DMS114 treated with DMSO at 0.1 percent for 48 hours (cell line): ENCODE measurements at regions not wholly inside any gene's neighbourhood (a gene's known extent, or its start where the extent isn't known, plus 50 kb on each side); places are given as distances from the start of the nearest gene placed in this dataset.
"Not testable (repeated sequence)": the region's sequence is repeated elsewhere in the genome, so short reads cannot be mapped to it uniquely, and the experiment has no call there.

Experiments used
- DNase-seq: peaks from one replicate; lab custom pipeline; 2025; ENCODE audit not compliant: unreplicated experiment; lab: John Stamatoyannopoulos, UW

GRCh38 chr7:57198801-57199200 is 66.6 kb upstream of the ZNF479 start:
- no peak for DNase-seq

GRCh38 chr7:57199252-57199651 is 67.0 kb upstream of the ZNF479 start:
- DNase-seq = no peak

GRCh38 chr7:57201021-57201894 is 69.0 kb upstream of the ZNF479 start:
- no peak for DNase-seq

- DNase-seq = no peak
These were observed 69.6 kb upstream of the ZNF479 start for GRCh38 chr7:57201895-57202210.

- DNase-seq = no peak
These were observed 70.0 kb upstream of the ZNF479 start for GRCh38 chr7:57202274-57202673.

- DNase-seq = peak; percentile 68
These were observed 71.0 kb upstream of the ZNF479 start for GRCh38 chr7:57203161-57203791.

- not testable (repeated sequence) for DNase-seq
These were observed 71.6 kb upstream of the ZNF479 start for GRCh38 chr7:57203858-57204257.

GRCh38 chr7:57204411-57204811 is 72.2 kb upstream of the ZNF479 start:
- no peak for DNase-seq

- no peak for DNase-seq
These were observed 72.8 kb upstream of the ZNF479 start for GRCh38 chr7:57205000-57205399.

GRCh38 chr7:57207836-57208235 is 75.6 kb upstream of the ZNF479 start:
- no peak for DNase-seq

- DNase-seq = no peak
These were observed 78.0 kb upstream of the ZNF479 start for GRCh38 chr7:57210212-57210611.

GRCh38 chr7:57210871-57211270 is 78.6 kb upstream of the ZNF479 start:
- no peak for DNase-seq

- DNase-seq = no peak
These were observed 79.3 kb upstream of the ZNF479 start for GRCh38 chr7:57211428-57212100.

GRCh38 chr7:57215423-57215822 is 83.2 kb upstream of the ZNF479 start:
- DNase-seq = no peak

GRCh38 chr7:57216340-57216739 is 84.1 kb upstream of the ZNF479 start:
- DNase-seq = no peak

GRCh38 chr7:57218196-57218716 is 86.0 kb upstream of the ZNF479 start:
- no peak for DNase-seq

- no peak for DNase-seq
These were observed 88.5 kb upstream of the ZNF479 start for GRCh38 chr7:57220746-57221145.

- DNase-seq = no peak
These were observed 93.4 kb upstream of the ZNF479 start for GRCh38 chr7:57225666-57226065.

- DNase-seq = not testable (repeated sequence)
These were observed 109.0 kb upstream of the ZNF479 start for GRCh38 chr7:57241236-57241635.

- not testable (repeated sequence) for DNase-seq
These were observed 111.3 kb upstream of the ZNF479 start for GRCh38 chr7:57243551-57243950.

GRCh38 chr7:57244345-57244980 is 112.2 kb upstream of the ZNF479 start:
- not testable (repeated sequence) for DNase-seq
